Breast epithelium (tissue), 3 donors: ENCODE measurements at regions not wholly inside any gene's neighbourhood (a gene's known extent, or its start where the extent isn't known, plus 50 kb on each side); places are given as distances from the start of the nearest gene placed in this dataset.

Experiments used
- POLR2AphosphoS5 ChIP-seq, 3 donors: sonication (generic); formaldehyde crosslinking; IDR thresholded peaks; one replicate each; pipeline ENCODE4 v1.6.1; 2017; ENCODE audit warnings: antibody characterized with exemption in 3 of 3
- TF ChIP-seq, protein P1 (sequence below), 3 donors: fragments of 450-650 bp; IDR thresholded peaks; one replicate each; pipeline ENCODE4 v1.5.1; 2016 to 2017; ENCODE audit warnings: antibody characterized with exemption in 3 of 3, mild to moderate bottlenecking in 3 of 3, moderate library complexity in 3 of 3

DNA sequence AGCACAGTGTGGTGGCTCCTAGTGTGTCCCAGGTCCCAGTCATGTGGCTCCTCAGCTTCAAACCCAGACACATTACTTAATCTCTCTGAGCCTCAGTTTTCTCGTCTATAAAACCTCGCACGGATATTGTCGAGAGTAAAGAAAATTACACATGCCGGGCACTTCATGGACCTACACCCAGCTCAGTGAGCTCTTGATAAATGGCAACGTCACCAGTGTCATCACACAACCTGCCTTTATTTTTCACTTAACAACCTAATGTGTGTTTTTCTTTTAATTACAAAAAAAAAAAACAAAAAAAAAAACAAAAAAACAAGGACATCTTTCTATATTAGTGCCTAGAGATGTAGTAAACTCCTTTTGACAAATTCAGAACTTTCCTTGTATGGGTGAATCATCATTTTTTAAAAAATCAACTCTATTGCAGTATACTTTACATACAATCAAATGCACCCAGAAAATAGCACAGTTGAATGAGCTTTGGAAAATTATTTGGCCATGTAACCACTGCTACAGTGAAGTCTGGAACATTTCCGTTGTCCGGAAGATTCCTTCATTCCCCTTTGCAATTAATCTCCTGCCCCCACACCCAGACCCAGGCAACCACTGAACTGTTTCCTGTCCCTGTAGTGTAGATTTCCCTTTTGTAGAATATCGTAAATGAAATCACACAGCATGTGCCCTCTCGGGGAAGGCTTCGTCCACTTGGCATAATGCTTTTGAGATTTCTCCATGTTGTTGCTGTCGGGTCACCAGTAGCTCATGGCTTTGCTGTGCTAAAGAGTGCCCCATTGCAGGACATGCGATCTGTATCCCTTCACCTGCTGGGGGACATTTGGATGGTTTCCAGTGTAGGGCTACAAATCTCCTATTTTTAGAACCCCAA, 100.4 kb upstream of the LARP1 start:
- TF ChIP-seq, protein P1, sequence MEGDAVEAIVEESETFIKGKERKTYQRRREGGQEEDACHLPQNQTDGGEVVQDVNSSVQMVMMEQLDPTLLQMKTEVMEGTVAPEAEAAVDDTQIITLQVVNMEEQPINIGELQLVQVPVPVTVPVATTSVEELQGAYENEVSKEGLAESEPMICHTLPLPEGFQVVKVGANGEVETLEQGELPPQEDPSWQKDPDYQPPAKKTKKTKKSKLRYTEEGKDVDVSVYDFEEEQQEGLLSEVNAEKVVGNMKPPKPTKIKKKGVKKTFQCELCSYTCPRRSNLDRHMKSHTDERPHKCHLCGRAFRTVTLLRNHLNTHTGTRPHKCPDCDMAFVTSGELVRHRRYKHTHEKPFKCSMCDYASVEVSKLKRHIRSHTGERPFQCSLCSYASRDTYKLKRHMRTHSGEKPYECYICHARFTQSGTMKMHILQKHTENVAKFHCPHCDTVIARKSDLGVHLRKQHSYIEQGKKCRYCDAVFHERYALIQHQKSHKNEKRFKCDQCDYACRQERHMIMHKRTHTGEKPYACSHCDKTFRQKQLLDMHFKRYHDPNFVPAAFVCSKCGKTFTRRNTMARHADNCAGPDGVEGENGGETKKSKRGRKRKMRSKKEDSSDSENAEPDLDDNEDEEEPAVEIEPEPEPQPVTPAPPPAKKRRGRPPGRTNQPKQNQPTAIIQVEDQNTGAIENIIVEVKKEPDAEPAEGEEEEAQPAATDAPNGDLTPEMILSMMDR (IDR thresholded peaks at IDR 0.05), result no peak
- TF ChIP-seq POLR2AphosphoS5 (IDR thresholded peaks at IDR 0.05), result no peak
